ENCODE measurements at regions not wholly inside any gene's neighbourhood (a gene's known extent, or its start where the extent isn't known, plus 50 kb on each side); places are given as distances from the start of the nearest gene placed in this dataset.

DNA sequence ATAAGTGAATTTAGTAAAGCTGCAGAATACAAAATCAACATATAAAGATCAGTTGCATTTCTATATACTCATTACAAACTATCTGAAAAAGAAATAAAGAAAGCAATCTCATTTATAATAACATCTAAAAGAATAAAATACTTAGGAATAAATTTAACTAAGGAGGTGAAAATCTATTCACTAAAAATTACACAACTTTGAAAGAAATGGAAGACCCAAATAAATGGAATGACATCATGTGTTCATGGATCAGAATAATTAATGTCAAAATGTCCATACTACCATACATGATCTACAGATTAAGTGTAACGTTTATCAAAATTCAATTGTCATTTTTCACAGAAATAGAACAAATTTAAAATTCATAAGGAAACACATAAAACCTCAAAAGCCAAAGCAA lies 194.9 kb downstream of the TINAG start:
- ChIA-PET CTCF (no interaction called here), POLR2A (no interaction called here)
- no peak overlapping the region for H3K4me3 ChIP-seq (ENCODE audit: low read length)
- H3K9me3 ChIP-seq (ENCODE audit: control insufficient read depth in 2 of 3, low read length in 3 of 3), result no peaks in the 10 kb centered on the region
- no peaks in the 10 kb centered on the region for H3K4me1 Mint-ChIP-seq
- H3K27ac ChIP-seq (ENCODE audit: low read depth, low read length), result no peak overlapping the region
- no peak for ATAC-seq
- H3K4me1 ChIP-seq (ENCODE audit: control insufficient read depth in 2 of 2, insufficient read depth in 2 of 2, low read length in 2 of 2), result no peaks in the 10 kb centered on the region
- no peak for DNase-seq
- H3K27me3 Mint-ChIP-seq, result no peaks in the 10 kb centered on the region
- H3K27me3 ChIP-seq (ENCODE audit: control insufficient read depth in 2 of 2, insufficient read depth in 2 of 2, low read length in 2 of 2), result no peaks in the 10 kb centered on the region
- no peaks in the 10 kb centered on the region for H3K36me3 Mint-ChIP-seq
- H3K36me3 ChIP-seq (ENCODE audit: control insufficient read depth in 2 of 3, insufficient read depth in 3 of 3, low read length in 3 of 3), result no peaks in the 10 kb centered on the region
- intact Hi-C loops (cut with micrococcal nuclease), result no loop called here
- peaks cover 0 to 29% (median 9%) of the 10 kb centered on the region in 11 donors for H3K9me3 Mint-ChIP-seq
- H3K27ac Mint-ChIP-seq, result no peak overlapping the region
- no peak overlapping the region for H3K4me3 Mint-ChIP-seq

DNA sequence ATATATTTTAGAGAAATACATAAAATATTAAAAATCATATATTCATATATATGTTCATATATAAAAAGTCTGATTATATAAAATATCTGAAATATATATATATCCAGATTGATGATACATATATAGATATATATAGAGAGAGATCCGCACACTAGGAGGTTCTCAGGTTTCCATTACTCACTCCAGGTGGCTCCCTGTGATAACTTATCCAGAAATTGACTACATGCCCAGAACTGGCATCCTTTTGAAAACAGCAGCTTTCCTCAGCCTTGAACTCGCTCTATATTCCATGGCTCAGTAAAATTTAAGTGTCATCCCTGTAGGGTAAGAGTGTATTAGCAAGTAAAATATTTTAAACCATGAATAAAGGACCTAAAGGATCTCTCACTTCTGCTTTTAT lies 206.8 kb downstream of the TINAG start:
- no peaks in the 10 kb centered on the region for H3K9me3 ChIP-seq (ENCODE audit: control insufficient read depth in 2 of 3, low read length in 3 of 3)
- H3K27me3 ChIP-seq (ENCODE audit: control insufficient read depth in 2 of 2, insufficient read depth in 2 of 2, low read length in 2 of 2), result no peaks in the 10 kb centered on the region
- Mint-ChIP-seq H3K4me1 (no peaks in the 10 kb centered on the region), H3K36me3 (no peaks in the 10 kb centered on the region), H3K27me3 (no peaks in the 10 kb centered on the region), H3K27ac (no peak overlapping the region), H3K9me3 (peaks cover 0 to 14% (median 0%) of the 10 kb centered on the region in 11 donors), H3K4me3 (no peak overlapping the region)
- no peak overlapping the region for H3K27ac ChIP-seq (ENCODE audit: low read depth, low read length)
- intact Hi-C loops (cut with micrococcal nuclease), result no loop called here
- DNase-seq (no peak), ATAC-seq (no peak)
- no peaks in the 10 kb centered on the region for H3K36me3 ChIP-seq (ENCODE audit: control insufficient read depth in 2 of 3, insufficient read depth in 3 of 3, low read length in 3 of 3)
- no peak overlapping the region for H3K4me3 ChIP-seq (ENCODE audit: low read length)
- no peaks in the 10 kb centered on the region for H3K4me1 ChIP-seq (ENCODE audit: control insufficient read depth in 2 of 2, insufficient read depth in 2 of 2, low read length in 2 of 2)
- ChIA-PET CTCF (no interaction called here), POLR2A (no interaction called here)

DNA sequence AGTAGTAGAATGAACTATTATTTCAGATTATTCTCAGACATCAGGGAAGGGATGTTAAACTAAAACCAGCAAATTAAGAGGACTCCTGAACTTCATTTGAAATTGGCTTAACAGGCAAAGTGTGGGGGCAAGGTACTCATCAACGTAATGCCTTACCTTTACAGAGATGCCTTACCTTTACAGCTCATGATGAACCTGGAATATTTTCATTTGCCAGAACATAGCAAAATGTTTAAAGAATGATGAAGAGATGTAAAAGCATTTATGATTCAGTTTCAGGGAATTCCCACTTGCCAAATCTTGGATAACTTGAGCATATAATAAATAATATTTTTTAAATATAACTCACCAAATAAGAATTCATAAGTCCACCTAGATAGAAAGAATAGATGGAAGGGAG lies 207.5 kb downstream of the TINAG start:
- Histone ChIP-seq H3K4me1 (ENCODE audit: control insufficient read depth in 2 of 2, insufficient read depth in 2 of 2, low read length in 2 of 2) (no peaks in the 10 kb centered on the region), H3K27me3 (ENCODE audit: control insufficient read depth in 2 of 2, insufficient read depth in 2 of 2, low read length in 2 of 2) (no peaks in the 10 kb centered on the region), H3K36me3 (ENCODE audit: control insufficient read depth in 2 of 3, insufficient read depth in 3 of 3, low read length in 3 of 3) (no peaks in the 10 kb centered on the region), H3K4me3 (ENCODE audit: low read length) (no peak overlapping the region), H3K9me3 (ENCODE audit: control insufficient read depth in 2 of 3, low read length in 3 of 3) (no peaks in the 10 kb centered on the region), H3K27ac (ENCODE audit: low read depth, low read length) (no peak overlapping the region)
- no peak for ATAC-seq
- CTCF ChIA-PET, result no interaction called here
- intact Hi-C loops (cut with micrococcal nuclease), result no loop called here
- POLR2A ChIA-PET, result no interaction called here
- Mint-ChIP-seq H3K36me3 (no peaks in the 10 kb centered on the region), H3K4me3 (no peak overlapping the region), H3K27ac (no peak overlapping the region), H3K9me3 (peaks cover 0 to 18% (median 2%) of the 10 kb centered on the region in 11 donors), H3K27me3 (no peaks in the 10 kb centered on the region), H3K4me1 (no peaks in the 10 kb centered on the region)
- DNase-seq, result no peak

DNA sequence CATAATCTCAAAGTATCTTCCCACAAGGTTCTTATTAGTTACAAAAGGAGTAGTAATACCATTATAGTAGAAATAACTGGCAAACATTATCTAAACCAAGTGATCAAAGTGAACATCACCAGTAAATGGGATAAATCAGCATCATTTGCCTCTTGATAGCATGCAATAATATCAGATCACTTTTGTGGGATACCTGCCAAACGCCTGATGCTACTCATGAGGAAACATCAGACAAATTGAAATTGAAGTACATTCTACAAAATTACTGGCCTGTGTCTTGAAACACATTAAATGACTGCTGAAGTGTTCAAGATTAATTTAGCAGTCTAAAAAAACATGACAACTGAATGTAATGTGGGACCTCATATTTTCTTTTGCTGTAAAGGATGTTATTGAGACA lies 208.1 kb downstream of the TINAG start:
- Mint-ChIP-seq H3K27ac (no peak overlapping the region), H3K9me3 (peaks cover 0 to 15% (median 4%) of the 10 kb centered on the region in 11 donors), H3K27me3 (no peaks in the 10 kb centered on the region), H3K4me3 (no peak overlapping the region), H3K36me3 (no peaks in the 10 kb centered on the region), H3K4me1 (no peaks in the 10 kb centered on the region)
- ATAC-seq (no peak), DNase-seq (no peak)
- Histone ChIP-seq H3K9me3 (ENCODE audit: control insufficient read depth in 2 of 3, low read length in 3 of 3) (no peaks in the 10 kb centered on the region), H3K4me1 (ENCODE audit: control insufficient read depth in 2 of 2, insufficient read depth in 2 of 2, low read length in 2 of 2) (no peaks in the 10 kb centered on the region), H3K27me3 (ENCODE audit: control insufficient read depth in 2 of 2, insufficient read depth in 2 of 2, low read length in 2 of 2) (no peaks in the 10 kb centered on the region), H3K36me3 (ENCODE audit: control insufficient read depth in 2 of 3, insufficient read depth in 3 of 3, low read length in 3 of 3) (no peaks in the 10 kb centered on the region), H3K4me3 (ENCODE audit: low read length) (no peak overlapping the region), H3K27ac (ENCODE audit: low read depth, low read length) (no peak overlapping the region)
- ChIA-PET CTCF (no interaction called here), POLR2A (no interaction called here)
- intact Hi-C loops (cut with micrococcal nuclease), result no loop called here

DNA sequence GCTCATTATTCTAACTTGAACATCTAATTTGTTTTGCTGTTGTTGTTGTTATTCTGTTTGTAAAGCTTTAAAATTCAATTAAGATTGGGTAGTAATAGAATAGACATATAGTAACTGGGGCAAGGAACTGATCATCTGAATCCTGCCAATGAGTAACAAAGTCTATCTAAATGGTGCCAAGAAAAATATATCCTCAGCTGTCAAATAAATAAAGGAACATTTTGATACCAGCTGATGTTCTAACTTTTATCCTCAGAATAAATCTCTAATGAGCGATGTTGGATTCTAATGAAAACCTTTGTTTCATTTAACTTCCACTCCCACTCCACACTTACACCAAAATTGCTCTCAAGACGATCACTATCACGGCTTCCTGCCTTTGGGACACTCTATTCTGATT lies 210.9 kb downstream of the TINAG start:
- no peak overlapping the region for H3K4me3 Mint-ChIP-seq
- ChIA-PET CTCF (interaction anchor here (0.6 kb wide), 1 partner anchor 39 kb away, joined by 4 read pairs; no protein-coding TSS in a partner anchor), POLR2A (no interaction called here)

DNA sequence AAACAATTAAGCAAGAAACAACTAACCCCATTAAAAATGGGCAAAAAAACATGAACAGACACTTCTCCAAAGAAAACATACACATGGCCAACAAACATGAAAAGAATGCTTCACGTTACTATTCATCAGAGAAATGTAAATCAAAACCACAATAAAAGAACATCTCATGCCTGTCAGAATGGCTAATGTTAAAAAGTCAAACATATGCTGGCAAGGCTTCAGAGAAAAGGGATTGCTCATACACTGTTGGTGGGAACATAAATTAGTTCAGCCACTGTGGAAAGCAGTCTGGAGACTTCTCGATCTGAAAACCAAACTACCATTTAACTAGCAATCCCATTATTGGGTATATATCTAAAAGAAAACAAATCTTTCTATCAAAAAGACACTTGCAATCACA lies 217.5 kb downstream of the TINAG start:
- ChIA-PET POLR2A (no interaction called here), CTCF (no interaction called here)
- Mint-ChIP-seq H3K4me3 (no peak overlapping the region), H3K27me3 (no peaks in the 10 kb centered on the region), H3K36me3 (no peaks in the 10 kb centered on the region), H3K27ac (no peak overlapping the region), H3K4me1 (no peaks in the 10 kb centered on the region), H3K9me3 (peaks cover 0 to 18% (median 9%) of the 10 kb centered on the region in 11 donors)
- no peak overlapping the region for H3K27ac ChIP-seq (ENCODE audit: low read depth, low read length)
- no peaks in the 10 kb centered on the region for H3K27me3 ChIP-seq (ENCODE audit: control insufficient read depth in 2 of 2, insufficient read depth in 2 of 2, low read length in 2 of 2)
- intact Hi-C loops (cut with micrococcal nuclease), result no loop called here
- no peak overlapping the region for H3K4me3 ChIP-seq (ENCODE audit: low read length)
- ATAC-seq (no peak), DNase-seq (no peak)
- no peaks in the 10 kb centered on the region for H3K4me1 ChIP-seq (ENCODE audit: control insufficient read depth in 2 of 2, insufficient read depth in 2 of 2, low read length in 2 of 2)
- H3K9me3 ChIP-seq (ENCODE audit: control insufficient read depth in 2 of 3, low read length in 3 of 3), result no peaks in the 10 kb centered on the region
- no peaks in the 10 kb centered on the region for H3K36me3 ChIP-seq (ENCODE audit: control insufficient read depth in 2 of 3, insufficient read depth in 3 of 3, low read length in 3 of 3)

More for the DNA sequence above, 210.9 kb downstream of the TINAG start:
- Histone ChIP-seq H3K4me3 (ENCODE audit: low read length) (no peak overlapping the region), H3K36me3 (ENCODE audit: control insufficient read depth in 2 of 3, insufficient read depth in 3 of 3, low read length in 3 of 3) (no peaks in the 10 kb centered on the region), H3K9me3 (ENCODE audit: control insufficient read depth in 2 of 3, low read length in 3 of 3) (no peaks in the 10 kb centered on the region), H3K27ac (ENCODE audit: low read depth, low read length) (no peak overlapping the region), H3K4me1 (ENCODE audit: control insufficient read depth in 2 of 2, insufficient read depth in 2 of 2, low read length in 2 of 2) (no peaks in the 10 kb centered on the region), H3K27me3 (ENCODE audit: control insufficient read depth in 2 of 2, insufficient read depth in 2 of 2, low read length in 2 of 2) (no peaks in the 10 kb centered on the region)
- no peaks in the 10 kb centered on the region for H3K36me3 Mint-ChIP-seq
- ATAC-seq (no peak), DNase-seq (no peak)
- intact Hi-C loops (cut with micrococcal nuclease), result no loop called here
- no peaks in the 10 kb centered on the region for H3K4me1 Mint-ChIP-seq
- no peaks in the 10 kb centered on the region for H3K27me3 Mint-ChIP-seq
- peaks cover 0 to 11% (median 3%) of the 10 kb centered on the region in 11 donors for H3K9me3 Mint-ChIP-seq
- H3K27ac Mint-ChIP-seq, result no peak overlapping the region

DNA sequence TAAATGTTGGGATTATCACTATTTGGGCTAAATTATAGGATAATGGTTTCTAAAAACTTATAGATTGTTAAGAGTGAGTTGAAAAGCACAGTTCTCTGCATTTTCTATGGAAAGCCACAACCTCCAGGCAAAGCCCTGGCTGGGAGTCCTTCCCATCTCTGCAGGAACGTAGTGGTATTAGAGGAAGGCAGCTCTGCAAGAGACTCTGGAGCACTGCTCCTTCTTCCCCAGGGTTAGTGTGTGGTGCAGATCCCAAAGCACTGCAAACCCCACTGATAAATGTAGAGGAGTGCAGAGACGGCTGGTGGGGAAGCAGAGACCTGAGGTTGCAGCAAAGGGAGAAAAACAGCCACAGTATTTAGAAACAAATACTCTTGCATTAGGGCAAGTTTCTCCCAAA lies 225.3 kb downstream of the TINAG start:
- no peak overlapping the region for H3K27ac ChIP-seq (ENCODE audit: low read depth, low read length)
- no peaks in the 10 kb centered on the region for H3K36me3 ChIP-seq (ENCODE audit: control insufficient read depth in 2 of 3, insufficient read depth in 3 of 3, low read length in 3 of 3)
- H3K9me3 ChIP-seq (ENCODE audit: control insufficient read depth in 2 of 3, low read length in 3 of 3), result no peaks in the 10 kb centered on the region
- H3K9me3 Mint-ChIP-seq, result peaks cover 0 to 20% (median 3%) of the 10 kb centered on the region in 11 donors
- no peaks in the 10 kb centered on the region for H3K27me3 ChIP-seq (ENCODE audit: control insufficient read depth in 2 of 2, insufficient read depth in 2 of 2, low read length in 2 of 2)
- ChIA-PET CTCF (no interaction called here), POLR2A (no interaction called here)
- H3K4me3 Mint-ChIP-seq, result no peak overlapping the region
- H3K36me3 Mint-ChIP-seq, result no peaks in the 10 kb centered on the region
- ATAC-seq (no peak), DNase-seq (no peak)
- no peak overlapping the region for H3K27ac Mint-ChIP-seq
- no peaks in the 10 kb centered on the region for H3K4me1 ChIP-seq (ENCODE audit: control insufficient read depth in 2 of 2, insufficient read depth in 2 of 2, low read length in 2 of 2)
- no peaks in the 10 kb centered on the region for H3K4me1 Mint-ChIP-seq
- H3K4me3 ChIP-seq (ENCODE audit: low read length), result no peak overlapping the region
- intact Hi-C loops (cut with micrococcal nuclease), result no loop called here
- no peaks in the 10 kb centered on the region for H3K27me3 Mint-ChIP-seq
